Transverse colon (tissue), 4 donors: ENCODE measurements at regions not wholly inside any gene's neighbourhood (a gene's known extent, or its start where the extent isn't known, plus 50 kb on each side); places are given as distances from the start of the nearest gene placed in this dataset.
"Not testable (repeated sequence)": the region's sequence is repeated elsewhere in the genome, so short reads cannot be mapped to it uniquely, and the experiment has no call there.

ENCODE experiments used
- CTCF ChIP-seq, 5 experiments: fragments of 200-600 bp in 3 of 5; fragments of 450-650 bp in 2 of 5; sonication (generic) in 3 of 5; IDR thresholded peaks; 1 replicate in 2 of 5; 2 replicates in 3 of 5; pipeline ENCODE4 v1.5.1; 2016 to 2017; ENCODE audit warnings: antibody characterized with exemption in 5 of 5, inconsistent platforms in 3 of 5, mild to moderate bottlenecking in 2 of 5, moderate library complexity in 1 of 5
- POLR2A ChIP-seq: fragments of 450-650 bp; IDR thresholded peaks from one replicate; pipeline ENCODE4 v1.6.1; 2016; ENCODE audit warnings: antibody characterized with exemption, mild to moderate bottlenecking, moderate library complexity
- POLR2AphosphoS5 ChIP-seq, 3 donors: sonication (generic); formaldehyde crosslinking; IDR thresholded peaks; one replicate each; pipeline ENCODE4 v1.6.1; 2016; ENCODE audit warnings: antibody characterized with exemption in 3 of 3

- TF ChIP-seq CTCF (IDR thresholded peaks at IDR 0.05); POLR2AphosphoS5 (IDR thresholded peaks at IDR 0.05); POLR2A: not testable (repeated sequence)
Observed at GRCh38 chr9:109665736-109666135, 114.3 kb upstream of the PALM2AKAP2 start.
